ENCODE measurements at regions not wholly inside any gene's neighbourhood (a gene's known extent, or its start where the extent isn't known, plus 50 kb on each side); places are given as distances from the start of the nearest gene placed in this dataset.

DNA sequence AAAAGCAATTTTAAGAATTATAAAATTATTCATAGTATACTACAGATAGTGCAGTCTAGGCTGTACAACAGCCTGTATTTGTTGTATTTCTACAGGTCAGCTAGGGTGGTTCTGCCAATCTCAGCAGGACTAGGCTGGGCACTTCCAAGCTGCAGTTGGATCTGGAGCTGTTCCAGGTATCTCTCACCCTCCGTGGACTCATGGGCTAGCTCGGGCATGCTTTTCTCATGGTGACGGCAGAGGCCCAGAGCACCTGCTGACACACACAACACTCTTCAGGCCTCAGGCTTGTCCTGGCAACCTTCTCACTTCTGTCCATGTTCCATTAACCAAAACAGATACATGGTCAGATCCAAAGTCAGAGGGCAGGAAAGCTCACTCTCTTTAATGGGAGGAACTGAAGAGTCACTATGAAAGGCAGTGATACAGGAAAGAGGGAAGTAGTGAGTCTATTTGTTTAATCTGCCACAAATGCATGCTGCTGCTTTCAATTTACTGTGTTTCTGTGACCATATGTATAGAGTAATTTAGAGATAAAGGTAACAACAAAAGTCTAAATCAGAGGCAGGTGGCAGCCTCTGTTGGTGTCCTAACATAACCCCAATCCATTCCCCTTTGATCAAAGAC, 462.4 kb upstream of the ACVR2A start:
- DNase-seq: no peak
- Histone ChIP-seq H3K4me3 (no peak overlapping the region), H3K9me3 (no peaks in the 10 kb centered on the region), H3K27ac (no peak overlapping the region), H3K27me3 (no peaks in the 10 kb centered on the region), H3K4me1 (ENCODE audit: insufficient read depth) (no peaks in the 10 kb centered on the region), H3K36me3 (no peaks in the 10 kb centered on the region)
- intact Hi-C loops (cut with DNase I): no loop called here
- TF ChIP-seq POLR2A (IDR thresholded peaks at IDR 0.05) (no peak), EP300 (IDR thresholded peaks at IDR 0.05) (no peak)
- TF ChIP-seq, protein P1, sequence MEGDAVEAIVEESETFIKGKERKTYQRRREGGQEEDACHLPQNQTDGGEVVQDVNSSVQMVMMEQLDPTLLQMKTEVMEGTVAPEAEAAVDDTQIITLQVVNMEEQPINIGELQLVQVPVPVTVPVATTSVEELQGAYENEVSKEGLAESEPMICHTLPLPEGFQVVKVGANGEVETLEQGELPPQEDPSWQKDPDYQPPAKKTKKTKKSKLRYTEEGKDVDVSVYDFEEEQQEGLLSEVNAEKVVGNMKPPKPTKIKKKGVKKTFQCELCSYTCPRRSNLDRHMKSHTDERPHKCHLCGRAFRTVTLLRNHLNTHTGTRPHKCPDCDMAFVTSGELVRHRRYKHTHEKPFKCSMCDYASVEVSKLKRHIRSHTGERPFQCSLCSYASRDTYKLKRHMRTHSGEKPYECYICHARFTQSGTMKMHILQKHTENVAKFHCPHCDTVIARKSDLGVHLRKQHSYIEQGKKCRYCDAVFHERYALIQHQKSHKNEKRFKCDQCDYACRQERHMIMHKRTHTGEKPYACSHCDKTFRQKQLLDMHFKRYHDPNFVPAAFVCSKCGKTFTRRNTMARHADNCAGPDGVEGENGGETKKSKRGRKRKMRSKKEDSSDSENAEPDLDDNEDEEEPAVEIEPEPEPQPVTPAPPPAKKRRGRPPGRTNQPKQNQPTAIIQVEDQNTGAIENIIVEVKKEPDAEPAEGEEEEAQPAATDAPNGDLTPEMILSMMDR (IDR thresholded peaks at IDR 0.05): no peak
- 71 to 83% (median 80%) methylated on average over 3 of the region's 3 CpGs for WGBS, 3 donors

DNA sequence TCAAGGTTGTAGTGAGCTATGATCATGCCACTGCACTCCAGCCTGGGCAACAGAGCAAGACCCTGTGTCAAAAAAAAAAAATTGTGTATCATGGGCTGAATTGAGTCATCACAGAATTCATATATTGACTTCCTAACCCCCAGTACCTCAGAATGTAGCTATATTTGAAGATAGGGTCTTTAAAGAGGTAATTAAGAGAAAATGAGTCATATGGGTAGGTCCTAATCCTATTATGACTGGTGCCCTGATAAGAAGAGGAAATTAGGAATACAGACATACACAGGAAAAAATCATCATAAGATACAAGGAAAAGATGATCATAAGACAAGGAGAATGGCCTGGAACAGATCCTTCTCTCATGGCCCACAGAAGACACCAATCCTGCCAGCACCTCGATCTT, 466.4 kb upstream of the ACVR2A start:
- H3K36me3 ChIP-seq: no peaks in the 10 kb centered on the region
- no peak overlapping the region for H3K4me3 ChIP-seq
- no peaks in the 10 kb centered on the region for H3K27me3 ChIP-seq
- 92 to 97% (median 93%) methylated on average over 1 of the region's 1 CpG for WGBS, 3 donors
- no peaks in the 10 kb centered on the region for H3K4me1 ChIP-seq (ENCODE audit: insufficient read depth)
- intact Hi-C loops (cut with DNase I): no loop called here
- TF ChIP-seq, protein P1 (IDR thresholded peaks at IDR 0.05): no peak
- no peak for TF ChIP-seq EP300 (IDR thresholded peaks at IDR 0.05)
- no peak for TF ChIP-seq POLR2A (IDR thresholded peaks at IDR 0.05)
- DNase-seq: no peak
- no peak overlapping the region for H3K27ac ChIP-seq
- no peaks in the 10 kb centered on the region for H3K9me3 ChIP-seq

DNA sequence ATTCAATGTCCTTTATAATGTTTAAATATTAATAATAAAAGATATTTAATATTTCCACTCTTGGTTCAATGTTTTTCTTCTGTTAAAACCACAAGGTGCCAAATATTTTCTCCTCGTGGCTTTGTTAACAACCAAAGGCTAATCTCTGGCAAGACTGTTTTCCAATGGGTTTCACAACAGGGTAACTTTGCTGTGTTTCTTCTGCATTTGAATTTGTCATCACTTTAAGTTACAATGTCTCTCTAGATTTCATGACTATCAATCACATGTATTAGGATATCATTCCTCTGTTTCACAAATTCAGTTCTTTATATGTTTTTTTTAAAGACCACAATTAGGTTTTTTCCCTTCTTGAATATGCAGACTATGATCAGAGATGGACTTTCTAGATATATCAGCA, 469.8 kb upstream of the ACVR2A start:
- H3K27ac ChIP-seq: no peak overlapping the region
- H3K27me3 ChIP-seq: no peaks in the 10 kb centered on the region
- no peak overlapping the region for H3K4me3 ChIP-seq
- intact Hi-C loops (cut with DNase I): no loop called here
- TF ChIP-seq POLR2A (IDR thresholded peaks at IDR 0.05) (no peak), EP300 (IDR thresholded peaks at IDR 0.05) (no peak)
- TF ChIP-seq, protein P1 (IDR thresholded peaks at IDR 0.05): no peak
- no peaks in the 10 kb centered on the region for H3K36me3 ChIP-seq
- no peaks in the 10 kb centered on the region for H3K4me1 ChIP-seq (ENCODE audit: insufficient read depth)
- H3K9me3 ChIP-seq: no peaks in the 10 kb centered on the region
- DNase-seq: no peak
- WGBS, 3 donors: 21 to 34% (median 29%) methylated on average over 1 of the region's 1 CpG

DNA sequence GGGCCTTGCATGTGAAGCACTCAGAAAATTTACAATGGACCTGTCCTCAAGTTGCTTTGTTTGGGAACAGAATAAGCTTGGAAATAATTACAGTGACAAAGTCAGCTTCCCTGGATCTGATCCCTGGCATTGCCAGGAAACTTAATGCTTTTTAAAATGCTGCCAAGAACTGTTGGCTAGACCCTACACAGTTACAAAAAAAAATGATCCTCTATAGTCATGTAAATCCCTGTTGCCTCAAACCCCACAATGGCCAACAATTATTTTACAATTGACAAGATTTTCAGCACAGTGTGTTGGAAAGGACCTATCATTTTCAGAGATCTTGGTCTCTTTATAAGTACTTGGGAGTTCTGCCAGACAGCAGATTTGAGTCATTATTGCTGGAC, 470.4 kb upstream of the ACVR2A start:
- TF ChIP-seq EP300 (IDR thresholded peaks at IDR 0.05): no peak
- TF ChIP-seq, protein P1 (IDR thresholded peaks at IDR 0.05): no peak
- no peak for TF ChIP-seq POLR2A (IDR thresholded peaks at IDR 0.05)
- no peak overlapping the region for H3K27ac ChIP-seq
- no peak for DNase-seq
- no peaks in the 10 kb centered on the region for H3K27me3 ChIP-seq
- H3K4me1 ChIP-seq (ENCODE audit: insufficient read depth): no peaks in the 10 kb centered on the region
- H3K36me3 ChIP-seq: no peaks in the 10 kb centered on the region
- no peaks in the 10 kb centered on the region for H3K9me3 ChIP-seq
- H3K4me3 ChIP-seq: no peak overlapping the region
- intact Hi-C loops (cut with DNase I): no loop called here
